HG02798 (cell line): ENCODE measurements at regions not wholly inside any gene's neighbourhood (a gene's known extent, or its start where the extent isn't known, plus 50 kb on each side); places are given as distances from the start of the nearest gene placed in this dataset.

Source experiments
- ATAC-seq: cut with Tn5 transposase; IDR thresholded peaks from one replicate; pipeline ENCODE4 v1.9.1; 2021; ENCODE audit warnings: mild to moderate bottlenecking; ENCODE audit not compliant: unreplicated experiment, poor library complexity

GRCh38 chr21:16563116-16563515 is 833.3 kb downstream of the USP25 start:
- no peak for ATAC-seq

- ATAC-seq = no peak
Observed at GRCh38 chr21:16563795-16564194, 834.0 kb downstream of the USP25 start.

GRCh38 chr21:16568244-16568643 is 838.5 kb downstream of the USP25 start:
- ATAC-seq = no peak

GRCh38 chr21:16568661-16569060 is 838.9 kb downstream of the USP25 start:
- no peak for ATAC-seq

GRCh38 chr21:16569679-16570078 is 839.9 kb downstream of the USP25 start:
- no peak for ATAC-seq

GRCh38 chr21:16570171-16570570 is 840.4 kb downstream of the USP25 start:
- no peak for ATAC-seq

GRCh38 chr21:16570856-16571255 is 841.1 kb downstream of the USP25 start:
- ATAC-seq = no peak

- ATAC-seq = no peak
Observed at GRCh38 chr21:16571594-16571993, 841.8 kb downstream of the USP25 start.

GRCh38 chr21:16572032-16572431 is 842.2 kb downstream of the USP25 start:
- ATAC-seq = no peak

- ATAC-seq = no peak
Observed at GRCh38 chr21:16573578-16573977, 843.8 kb downstream of the USP25 start.

- no peak for ATAC-seq
Observed at GRCh38 chr21:16577975-16578374, 848.2 kb downstream of the USP25 start.

- no peak for ATAC-seq
Observed at GRCh38 chr21:16578912-16579311, 849.1 kb downstream of the USP25 start.

- ATAC-seq = no peak
Observed at GRCh38 chr21:16579538-16579937, 849.8 kb downstream of the USP25 start.

- no peak for ATAC-seq
Observed at GRCh38 chr21:16580661-16581060, 850.9 kb downstream of the USP25 start.

- no peak for ATAC-seq
Observed at GRCh38 chr21:16583556-16583955, 853.8 kb downstream of the USP25 start.

- ATAC-seq = no peak
Observed at GRCh38 chr21:16584756-16585155, 855.0 kb downstream of the USP25 start.

- no peak for ATAC-seq
Observed at GRCh38 chr21:16585896-16586295, 856.1 kb downstream of the USP25 start.

GRCh38 chr21:16587141-16587581 is 857.4 kb downstream of the USP25 start:
- ATAC-seq = no peak

- no peak for ATAC-seq
Observed at GRCh38 chr21:16587681-16588375, 858.0 kb downstream of the USP25 start.

- no peak for ATAC-seq
Observed at GRCh38 chr21:16588433-16588860, 858.7 kb downstream of the USP25 start.

- ATAC-seq = no peak
Observed at GRCh38 chr21:16589006-16589898, 859.5 kb downstream of the USP25 start.
